GM18498 (cell line): ENCODE measurements at regions not wholly inside any gene's neighbourhood (a gene's known extent, or its start where the extent isn't known, plus 50 kb on each side); places are given as distances from the start of the nearest gene placed in this dataset.

Experiments
- ATAC-seq: cut with Tn5 transposase; IDR thresholded peaks from one replicate; pipeline ENCODE4 v1.9.1; 2021; ENCODE audit warnings: mild to moderate bottlenecking, moderate library complexity; ENCODE audit not compliant: unreplicated experiment

GRCh38 chr12:92503029-92503931 lies 199.5 kb upstream of the PLEKHG7 start:
- ATAC-seq = peak; percentile 59

GRCh38 chr12:92502417-92503028 lies 200.3 kb upstream of the PLEKHG7 start:
- ATAC-seq = peak; percentile 52

DNA sequence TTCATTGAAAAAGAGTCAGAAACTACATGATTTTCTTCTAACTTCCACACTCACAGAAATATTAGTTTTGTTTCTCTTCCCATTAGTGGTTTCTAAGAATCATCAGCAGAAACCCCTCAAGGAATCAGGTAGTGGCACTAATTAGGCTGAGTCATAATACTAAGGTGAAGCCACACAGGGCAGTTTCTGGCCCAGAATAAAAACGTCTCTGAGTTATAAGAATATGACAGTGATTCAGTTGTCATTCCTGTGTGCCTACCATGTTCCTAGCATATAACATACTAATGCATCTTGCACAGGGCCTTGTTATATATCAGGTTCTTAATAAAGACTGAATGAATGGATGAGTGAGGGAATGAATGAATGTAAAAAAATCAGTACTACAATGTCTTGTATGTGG lies 206.0 kb upstream of the PLEKHG7 start:
- peak; percentile 67 for ATAC-seq

GRCh38 chr12:92495108-92495507 lies 207.7 kb upstream of the PLEKHG7 start:
- ATAC-seq = no peak

- ATAC-seq = peak; percentile 56
Observed at GRCh38 chr12:92493816-92494215, 209.0 kb upstream of the PLEKHG7 start.

- ATAC-seq = no peak
Observed at GRCh38 chr12:92492995-92493394, 209.8 kb upstream of the PLEKHG7 start.

GRCh38 chr12:92492291-92492690 lies 210.5 kb upstream of the PLEKHG7 start:
- no peak for ATAC-seq

GRCh38 chr12:92489781-92490180 lies 213.0 kb upstream of the PLEKHG7 start:
- no peak for ATAC-seq

DNA sequence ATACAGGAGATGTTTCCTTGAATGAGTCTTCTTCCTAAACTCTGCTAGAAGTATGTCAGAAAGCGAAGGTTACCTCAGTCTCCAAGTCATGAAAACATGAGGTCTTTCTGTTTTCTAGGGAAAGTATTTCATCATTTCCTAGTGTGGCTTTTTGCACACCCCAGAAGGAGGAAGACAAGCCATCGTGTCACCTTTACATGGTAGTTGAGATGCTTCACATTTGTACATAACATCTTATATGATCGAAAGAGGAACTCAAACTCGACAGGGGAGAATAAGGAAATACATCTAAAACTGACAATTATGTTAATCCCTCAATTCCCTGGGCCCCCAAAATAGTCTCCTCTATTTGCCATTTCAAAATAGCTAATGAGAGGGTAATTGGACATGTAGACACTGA lies 214.1 kb upstream of the PLEKHG7 start:
- ATAC-seq = no peak

- ATAC-seq = no peak
Observed at GRCh38 chr12:92487138-92487485, 215.7 kb upstream of the PLEKHG7 start.

GRCh38 chr12:92486443-92487137 lies 216.2 kb upstream of the PLEKHG7 start:
- no peak for ATAC-seq

- no peak for ATAC-seq
Observed at GRCh38 chr12:92485351-92486348, 217.1 kb upstream of the PLEKHG7 start.

- ATAC-seq = no peak
Observed at GRCh38 chr12:92482599-92482998, 220.2 kb upstream of the PLEKHG7 start.

DNA sequence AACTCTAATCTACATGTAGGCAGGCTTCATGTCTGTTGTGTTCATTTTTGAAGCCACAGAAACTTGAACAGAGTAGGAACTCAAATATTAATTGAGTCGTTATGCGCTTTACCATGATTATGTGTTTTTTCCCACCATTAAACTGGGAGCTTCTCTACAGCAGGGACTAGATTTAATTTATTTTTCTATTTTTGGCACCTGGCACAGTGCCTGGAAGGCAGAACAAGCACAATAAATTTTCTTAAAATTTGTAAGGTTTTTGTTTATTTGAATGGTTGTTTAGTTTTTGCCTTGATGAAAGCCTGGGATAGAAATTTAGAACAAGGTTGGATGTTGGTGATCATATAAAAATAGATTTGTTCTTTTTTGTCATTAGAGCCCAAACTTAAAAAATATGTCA lies 221.7 kb upstream of the PLEKHG7 start:
- no peak for ATAC-seq

GRCh38 chr12:92478692-92479091 lies 224.1 kb upstream of the PLEKHG7 start:
- ATAC-seq = no peak

DNA sequence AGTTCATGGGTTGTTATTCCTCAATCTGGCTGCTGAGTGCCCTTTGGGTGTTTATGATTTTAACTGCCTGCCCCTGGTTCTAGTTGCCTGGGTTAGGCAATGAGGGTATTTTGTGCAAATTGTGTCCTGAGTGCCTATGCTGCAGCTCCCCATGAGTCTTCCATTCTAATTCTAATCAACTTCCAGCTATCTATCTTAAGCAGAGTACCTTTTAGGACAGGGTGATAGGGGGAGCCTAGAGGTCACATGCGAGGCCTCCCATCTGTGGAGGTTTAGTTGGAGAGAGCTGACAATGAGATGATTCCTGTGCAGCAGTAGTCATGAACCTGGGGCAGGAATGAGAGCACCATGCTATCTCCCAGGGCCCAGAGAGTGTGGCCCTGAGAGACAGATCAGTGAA lies 225.9 kb upstream of the PLEKHG7 start:
- no peak for ATAC-seq

DNA sequence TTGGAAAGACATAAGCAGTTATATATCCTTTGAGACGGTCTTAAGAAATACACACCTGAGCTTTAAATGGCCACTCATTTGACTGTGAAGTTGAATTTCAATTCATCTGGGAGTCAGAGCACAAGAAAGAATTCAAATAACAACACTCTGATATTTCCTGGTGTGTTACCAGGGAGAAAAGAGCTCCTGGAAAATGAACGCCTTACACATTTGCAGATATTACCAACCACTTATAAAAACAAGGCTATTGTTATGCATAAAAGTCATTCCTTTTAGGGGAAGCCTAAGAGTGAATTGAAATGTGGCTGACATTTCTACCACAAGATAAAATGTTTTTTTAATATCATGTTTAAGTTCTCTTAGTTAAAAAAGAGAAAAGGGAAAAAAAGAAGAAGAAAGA lies 229.2 kb upstream of the PLEKHG7 start:
- no peak for ATAC-seq

DNA sequence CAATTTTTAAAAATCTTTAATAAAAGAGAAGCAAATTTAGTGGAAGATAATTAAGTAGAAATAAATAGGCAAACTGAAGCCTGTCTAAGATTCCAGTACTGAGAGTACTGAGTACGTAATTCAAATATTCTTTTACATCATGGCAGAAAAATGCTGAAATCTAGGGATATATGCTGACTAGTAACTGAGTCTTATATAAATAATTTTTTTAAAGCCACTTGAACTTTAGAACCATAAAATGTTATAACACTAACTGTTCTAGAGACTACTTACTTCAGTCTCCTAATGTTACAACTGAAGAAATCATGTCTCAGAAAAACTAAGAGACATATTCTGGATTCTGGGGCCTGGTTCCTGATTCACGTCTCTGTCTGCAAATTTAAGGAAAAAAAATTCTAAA lies 230.6 kb upstream of the PLEKHG7 start:
- no peak for ATAC-seq

DNA sequence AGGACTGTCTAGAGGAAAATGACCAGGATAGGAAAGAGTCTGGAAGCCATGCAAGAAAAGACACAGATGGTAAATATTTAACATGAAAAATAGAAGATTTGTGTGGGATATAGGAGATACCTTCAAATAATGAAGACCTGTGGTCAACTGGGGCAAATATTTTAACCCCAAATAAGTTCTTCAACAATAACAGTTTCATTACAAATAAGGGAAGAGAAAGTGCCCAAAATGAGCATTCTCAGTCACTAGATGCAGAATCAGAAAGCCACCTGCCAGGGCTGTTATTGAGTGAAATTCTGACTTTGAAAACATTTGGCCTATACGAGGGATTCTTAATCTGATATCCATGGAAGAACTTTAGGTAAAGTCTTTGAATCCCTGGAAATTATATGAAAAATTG lies 231.2 kb upstream of the PLEKHG7 start:
- ATAC-seq = peak; percentile 46

DNA sequence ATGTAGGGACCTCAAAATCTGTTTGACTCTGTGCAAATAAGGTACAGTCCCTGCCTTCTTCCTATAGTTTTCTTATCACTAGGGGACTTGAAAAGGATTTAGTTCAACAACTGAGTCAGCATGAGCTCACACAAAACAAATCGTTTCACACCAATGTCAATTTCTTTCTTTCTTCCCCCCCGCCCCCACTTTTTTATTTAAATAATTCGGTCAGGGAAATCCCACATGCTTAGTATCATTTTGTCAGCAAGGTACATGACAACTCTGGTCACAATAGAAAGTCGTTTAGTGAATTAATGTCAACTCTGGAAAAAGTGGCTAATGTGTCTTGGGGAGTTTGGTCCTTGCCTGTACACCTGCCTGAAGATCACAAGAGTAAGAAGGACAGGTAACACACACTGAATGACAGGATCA lies 232.2 kb upstream of the PLEKHG7 start:
- ATAC-seq = peak; percentile 25

- no peak for ATAC-seq
Observed at GRCh38 chr12:92469837-92470236, 233.0 kb upstream of the PLEKHG7 start.
